Right lobe of liver (tissue), 6 donors: ENCODE measurements at regions not wholly inside any gene's neighbourhood (a gene's known extent, or its start where the extent isn't known, plus 50 kb on each side); places are given as distances from the start of the nearest gene placed in this dataset.

Source experiments
- ATAC-seq, 4 donors: fragments of 200-7000 bp; cut with Tn5 transposase; one replicate each; pipeline ENCODE4 v1.9.1; 2020; ENCODE audit warnings: mild to moderate bottlenecking in 4 of 4, moderate library complexity in 4 of 4
- DNase-seq, 3 donors: peaks; one replicate each; pipeline ENCODE4 v3.0.0-alpha.2; 2020
- H3K27ac ChIP-seq, 3 donors: fragments of 200-600 bp; one replicate each; pipeline ENCODE4 v1.8.0; 2022
- H3K27me3 ChIP-seq, 2 donors: fragments of 200-600 bp; one replicate each; pipeline ENCODE4 v1.8.0; 2022
- H3K36me3 ChIP-seq, 4 donors: fragments of 200-600 bp; sonication (generic) in 1 of 4; one replicate each; pipeline versions ENCODE4 v1.5.1 to v1.8.0; 2017 to 2022; ENCODE audit warnings: control low read depth in 1 of 4
- H3K4me1 ChIP-seq, 4 donors: fragments of 200-600 bp; sonication (generic) in 1 of 4; one replicate each; pipeline versions ENCODE4 v1.5.1 to v1.8.0; 2017 to 2022; ENCODE audit warnings: control low read depth in 1 of 4
- H3K4me3 ChIP-seq, 3 donors: fragments of 200-600 bp; one replicate each; pipeline ENCODE4 v1.8.0; 2022
- H3K9me3 ChIP-seq, 4 donors: fragments of 200-600 bp; sonication (generic) in 1 of 4; one replicate each; pipeline versions ENCODE4 v1.5.1 to v1.8.0; 2017 to 2022; ENCODE audit warnings: control low read depth in 1 of 4
- CTCF ChIP-seq, 4 donors: fragments of 200-600 bp in 3 of 4; fragments of 450-650 bp in 1 of 4; IDR thresholded peaks; one replicate each; pipeline versions ENCODE4 v1.5.1 to v1.8.0; 2016 to 2022; ENCODE audit warnings: antibody characterized with exemption in 4 of 4, mild to moderate bottlenecking in 2 of 4
- POLR2A ChIP-seq: fragments of 450-650 bp; IDR thresholded peaks from one replicate; pipeline ENCODE4 v1.6.1; 2017; ENCODE audit warnings: antibody characterized with exemption, mild to moderate bottlenecking
- WGBS: methylation state at CpG from one replicate; pipeline ENCODE4 v1.1.6; 2018; ENCODE audit warnings: low coverage, low lambda C conversion rate; ENCODE audit not compliant: insufficient coverage; ENCODE audit errors: missing lambda C conversion rate; 5-methylcytosine and 5-hydroxymethylcytosine counted together
- intact Hi-C, 2 donors: fragments of 100-400 bp; cut with DNase I; formaldehyde crosslinking; loops; one replicate each; pipeline versions ENCODE4 v1.11.2 to v1.14.1; 2022
- donor health status: DM: no; HTN: yes; CAD: no.
- donor health status: DM: no; HTN: no; CAD: no.
- donor health status: DM: no; HTN: no; CAD: no.
- donor health status: DM: no; HTN: yes; CAD: no.
- donor health status: DM: no; HTN: yes; CAD: no.

- DNase-seq (no peak), ATAC-seq (no peak)
- intact Hi-C loops, result no loop called here
- no peak overlapping the region for H3K4me3 ChIP-seq
- no peaks in the 10 kb centered on the region for H3K4me1 ChIP-seq
- no peaks in the 10 kb centered on the region for H3K27me3 ChIP-seq
- WGBS, result 81% methylated on average over 3 of the region's 3 CpGs
- TF ChIP-seq POLR2A (no peak), CTCF (IDR thresholded peaks at IDR 0.05) (no peak)
- H3K9me3 ChIP-seq, result no peaks in the 10 kb centered on the region
- H3K27ac ChIP-seq, result no peak overlapping the region
- H3K36me3 ChIP-seq, result no peaks in the 10 kb centered on the region
Measured at GRCh38 chr1:199657449-199657848, 370.1 kb upstream of the NR5A2 start.

GRCh38 chr1:199660071-199660470, 367.4 kb upstream of the NR5A2 start:
- H3K4me3 ChIP-seq, result no peak overlapping the region
- H3K9me3 ChIP-seq, result no peaks in the 10 kb centered on the region
- intact Hi-C loops, result no loop called here
- H3K27ac ChIP-seq, result no peak overlapping the region
- DNase-seq (no peak), ATAC-seq (peak in 1 of 4 donors; percentile 73)
- no peaks in the 10 kb centered on the region for H3K36me3 ChIP-seq
- no peaks in the 10 kb centered on the region for H3K4me1 ChIP-seq
- WGBS, result 100% methylated on average over 2 of the region's 2 CpGs
- TF ChIP-seq CTCF (IDR thresholded peaks at IDR 0.05) (no peak), POLR2A (no peak)
- no peaks in the 10 kb centered on the region for H3K27me3 ChIP-seq

- Histone ChIP-seq H3K9me3 (no peaks in the 10 kb centered on the region), H3K36me3 (no peaks in the 10 kb centered on the region), H3K27me3 (no peaks in the 10 kb centered on the region), H3K4me3 (no peak overlapping the region), H3K27ac (no peak overlapping the region), H3K4me1 (no peaks in the 10 kb centered on the region)
- no peak for TF ChIP-seq CTCF (IDR thresholded peaks at IDR 0.05)
- TF ChIP-seq POLR2A, result no peak
- 22% methylated on average over 1 of the region's 1 CpG for WGBS
- ATAC-seq (no peak), DNase-seq (no peak)
- intact Hi-C loops, result no loop called here
Measured at GRCh38 chr1:199665371-199665770, 362.1 kb upstream of the NR5A2 start.

GRCh38 chr1:199667089-199667488, 360.4 kb upstream of the NR5A2 start:
- no peak for ATAC-seq

More at GRCh38 chr1:199667089-199667488, 360.4 kb upstream of the NR5A2 start:
- no peaks in the 10 kb centered on the region for H3K27me3 ChIP-seq
- no peak overlapping the region for H3K27ac ChIP-seq
- H3K4me1 ChIP-seq, result no peaks in the 10 kb centered on the region
- no peak for DNase-seq
- 83% methylated on average over 7 of the region's 10 CpGs for WGBS
- H3K4me3 ChIP-seq, result no peak overlapping the region
- H3K9me3 ChIP-seq, result no peaks in the 10 kb centered on the region
- no peaks in the 10 kb centered on the region for H3K36me3 ChIP-seq
- TF ChIP-seq CTCF (IDR thresholded peaks at IDR 0.05) (no peak), POLR2A (no peak)
- intact Hi-C loops, result no loop called here
